GM10266 (cell line): ENCODE measurements at regions not wholly inside any gene's neighbourhood (a gene's known extent, or its start where the extent isn't known, plus 50 kb on each side); places are given as distances from the start of the nearest gene placed in this dataset.

Experiments
- DNase-seq: peaks from one replicate; pipeline ENCODE4 v3.0.0; 2012; ENCODE audit errors: extremely low spot score
- TF ChIP-seq, protein P1 (sequence below): IDR thresholded peaks from 2 replicates; pipeline ENCODE4 v1.5.1; 2012; ENCODE audit warnings: mild to moderate bottlenecking, low read depth; ENCODE audit not compliant: control insufficient read depth, insufficient read depth; ENCODE audit errors: missing control alignments

DNA sequence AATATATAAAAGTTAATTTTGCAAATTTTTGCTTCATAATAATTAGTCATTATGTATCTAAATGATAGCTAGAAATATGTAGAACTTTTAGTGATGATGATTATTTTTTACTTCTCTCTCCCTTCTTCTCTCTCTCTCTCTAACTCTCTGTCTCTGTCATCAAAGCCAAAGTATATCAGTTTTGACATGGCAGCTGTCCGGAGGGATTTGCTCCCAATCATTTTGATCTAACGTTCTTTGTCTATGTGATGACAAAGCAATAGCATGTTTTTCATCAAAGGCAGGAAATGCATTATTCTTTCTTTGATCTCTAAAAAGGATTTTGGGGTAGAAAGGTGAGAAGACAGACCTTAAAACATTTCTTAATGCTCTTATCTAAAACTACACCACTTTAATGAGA, 402.1 kb downstream of the PDGFC start:
- TF ChIP-seq, protein P1, sequence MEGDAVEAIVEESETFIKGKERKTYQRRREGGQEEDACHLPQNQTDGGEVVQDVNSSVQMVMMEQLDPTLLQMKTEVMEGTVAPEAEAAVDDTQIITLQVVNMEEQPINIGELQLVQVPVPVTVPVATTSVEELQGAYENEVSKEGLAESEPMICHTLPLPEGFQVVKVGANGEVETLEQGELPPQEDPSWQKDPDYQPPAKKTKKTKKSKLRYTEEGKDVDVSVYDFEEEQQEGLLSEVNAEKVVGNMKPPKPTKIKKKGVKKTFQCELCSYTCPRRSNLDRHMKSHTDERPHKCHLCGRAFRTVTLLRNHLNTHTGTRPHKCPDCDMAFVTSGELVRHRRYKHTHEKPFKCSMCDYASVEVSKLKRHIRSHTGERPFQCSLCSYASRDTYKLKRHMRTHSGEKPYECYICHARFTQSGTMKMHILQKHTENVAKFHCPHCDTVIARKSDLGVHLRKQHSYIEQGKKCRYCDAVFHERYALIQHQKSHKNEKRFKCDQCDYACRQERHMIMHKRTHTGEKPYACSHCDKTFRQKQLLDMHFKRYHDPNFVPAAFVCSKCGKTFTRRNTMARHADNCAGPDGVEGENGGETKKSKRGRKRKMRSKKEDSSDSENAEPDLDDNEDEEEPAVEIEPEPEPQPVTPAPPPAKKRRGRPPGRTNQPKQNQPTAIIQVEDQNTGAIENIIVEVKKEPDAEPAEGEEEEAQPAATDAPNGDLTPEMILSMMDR: no peak
- DNase-seq: no peak

DNA sequence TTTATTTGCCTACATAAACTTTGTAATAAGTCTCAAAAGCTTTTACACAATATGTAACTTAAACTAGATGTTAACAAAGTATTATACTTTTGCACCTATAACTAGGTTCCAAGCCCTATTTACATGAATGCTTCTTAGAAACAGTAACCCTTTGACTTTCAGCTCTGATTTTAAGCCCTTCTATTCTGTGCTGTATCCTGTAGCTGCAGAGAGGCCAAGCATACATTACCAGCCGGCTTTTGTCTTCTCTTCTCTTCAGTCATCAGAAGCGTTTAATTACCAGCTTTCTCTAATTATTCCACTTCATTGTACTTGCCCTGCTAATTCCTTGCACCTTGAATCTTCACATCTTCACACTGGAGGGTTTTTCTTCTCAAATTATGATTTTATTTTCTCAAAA, 403.1 kb downstream of the PDGFC start:
- DNase-seq: no peak
- TF ChIP-seq, protein P1: no peak

- TF ChIP-seq, protein P1: no peak
- no peak for DNase-seq
These were observed 403.6 kb downstream of the PDGFC start for GRCh38 chr4:156568041-156568440.

DNA sequence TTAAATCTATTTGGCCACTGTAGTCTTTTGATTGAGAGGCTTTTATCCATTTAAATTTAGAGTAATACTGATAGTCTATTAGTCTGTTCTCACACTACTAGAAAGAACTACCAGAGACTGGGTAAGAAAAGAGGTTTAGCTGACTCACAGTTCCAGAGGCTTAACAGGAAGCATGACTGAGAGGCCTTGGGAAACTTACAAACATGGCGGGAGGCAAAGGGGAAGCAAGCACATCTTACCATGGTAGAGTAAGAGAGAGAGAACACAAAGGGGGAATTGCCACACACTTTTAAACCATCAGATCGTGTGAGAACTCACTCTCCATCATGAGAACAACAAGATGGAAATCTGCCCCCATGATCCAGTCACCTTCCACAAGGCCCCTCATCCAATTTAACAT, 410.9 kb downstream of the PDGFC start:
- DNase-seq: no peak
- TF ChIP-seq, protein P1: no peak

DNA sequence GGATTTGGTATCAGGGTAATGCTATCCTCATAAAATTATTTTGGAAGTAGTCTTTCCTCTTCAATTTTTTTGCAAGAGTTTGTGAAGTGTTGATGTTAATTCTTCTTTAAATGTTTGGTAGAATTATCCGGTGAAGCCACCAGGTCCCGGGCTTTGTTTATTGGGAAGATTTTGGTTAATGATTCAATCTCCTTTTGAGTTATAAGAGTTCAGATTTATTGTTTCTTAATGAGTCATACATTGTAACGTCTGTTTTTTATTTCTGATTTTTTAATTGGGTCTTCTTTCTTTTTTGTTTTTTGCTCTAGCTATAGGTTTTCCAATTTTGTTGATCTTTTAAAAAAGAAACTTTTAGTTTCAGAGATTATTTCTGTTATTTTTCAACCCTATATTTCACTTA, 412.3 kb downstream of the PDGFC start:
- DNase-seq: no peak
- TF ChIP-seq, protein P1: no peak

- TF ChIP-seq, protein P1: no peak
- DNase-seq: no peak
These were observed 413.1 kb downstream of the PDGFC start for GRCh38 chr4:156558373-156559025.

DNA sequence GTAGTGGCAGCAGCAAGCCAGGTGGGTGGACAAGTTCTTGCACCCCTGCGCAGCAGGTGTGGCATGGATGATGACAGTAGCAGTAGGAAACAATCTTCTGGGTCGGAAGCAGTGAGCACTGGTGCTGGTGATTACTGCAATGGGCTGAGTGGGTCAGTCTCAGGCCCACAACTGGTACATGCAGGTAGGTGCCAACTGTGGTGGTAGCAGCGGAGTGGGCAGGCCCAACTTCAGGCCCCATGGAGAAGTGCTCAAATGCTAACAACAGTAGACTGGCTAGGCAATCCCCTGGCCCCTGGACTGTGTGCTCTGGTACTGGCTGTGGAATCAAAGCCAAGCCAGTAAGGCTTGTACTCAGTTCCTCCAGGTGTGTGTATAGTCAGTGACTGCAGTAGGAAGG, 413.7 kb downstream of the PDGFC start:
- DNase-seq: no peak
- TF ChIP-seq, protein P1: no peak
